ENCODE measurements at regions not wholly inside any gene's neighbourhood (a gene's known extent, or its start where the extent isn't known, plus 50 kb on each side); places are given as distances from the start of the nearest gene placed in this dataset.
"Not testable (repeated sequence)": the region's sequence is repeated elsewhere in the genome, so short reads cannot be mapped to it uniquely, and the experiment has no call there.

DNA sequence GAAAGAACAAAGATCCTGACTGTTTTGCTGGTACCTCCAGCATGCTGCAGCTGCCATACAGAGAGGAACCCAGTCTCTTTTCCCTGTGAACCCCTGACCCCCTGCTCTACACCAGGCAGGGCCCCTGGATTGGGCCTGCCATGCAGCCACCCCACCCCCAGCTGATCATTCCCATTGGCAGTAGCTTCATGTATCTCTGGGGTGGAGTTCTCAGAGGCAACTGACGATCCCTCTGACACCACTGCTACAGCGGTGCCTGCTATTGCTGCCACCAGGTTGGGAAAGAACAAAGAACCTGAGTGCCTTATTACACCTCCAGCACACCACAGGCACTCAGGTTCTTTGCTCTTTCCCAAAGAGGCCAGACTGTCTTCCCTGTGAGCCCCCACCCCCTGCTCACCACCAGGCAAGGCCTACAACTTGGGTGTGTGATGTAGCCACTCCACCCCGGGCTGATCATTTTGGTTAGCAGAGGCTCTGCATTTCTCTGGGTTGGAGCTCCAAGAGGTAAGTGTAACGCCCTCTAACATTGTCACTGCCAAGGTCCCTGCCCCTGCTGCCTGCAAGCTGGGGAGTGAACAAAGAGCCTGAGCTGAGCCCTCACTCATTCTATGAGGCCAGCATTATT is 252.4 kb downstream of the SPATA31A6 start:
- DNase-seq = not testable (repeated sequence)

DNA sequence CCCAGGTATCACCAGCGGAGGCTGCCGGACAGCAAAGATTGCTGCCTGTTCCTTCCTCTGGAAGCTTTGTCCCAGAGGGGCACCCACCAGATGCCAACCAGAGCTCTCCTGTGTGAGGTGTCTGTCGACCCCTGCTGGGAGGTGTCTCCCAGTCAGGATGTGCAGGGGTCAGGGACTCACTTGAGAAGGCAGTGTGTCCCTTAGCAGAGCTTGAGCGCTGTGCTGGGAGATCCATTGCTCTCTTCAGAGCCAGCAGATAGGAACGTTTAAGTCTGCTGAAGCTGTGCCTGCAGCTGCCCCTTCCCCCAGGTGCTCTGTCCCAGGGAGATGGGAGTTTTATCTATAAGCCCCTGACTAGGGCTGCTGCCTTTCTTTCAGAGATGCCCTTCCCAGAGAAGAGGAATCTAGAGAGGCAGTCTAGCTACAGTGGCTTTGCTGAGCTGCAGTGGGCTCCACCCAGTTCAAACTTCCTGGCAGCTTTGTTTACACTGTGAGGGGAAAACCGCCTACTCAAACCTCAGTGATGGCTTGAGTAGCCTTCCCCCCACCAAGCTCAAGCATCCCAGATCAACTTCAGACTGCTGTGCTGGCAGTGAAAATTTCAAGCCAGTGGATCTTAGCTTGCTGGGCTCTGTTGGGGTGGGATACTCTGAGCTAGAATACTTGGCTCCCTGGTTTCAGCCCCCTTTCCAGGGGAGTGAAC is 253.7 kb downstream of the SPATA31A6 start:
- not testable (repeated sequence) for DNase-seq

DNA sequence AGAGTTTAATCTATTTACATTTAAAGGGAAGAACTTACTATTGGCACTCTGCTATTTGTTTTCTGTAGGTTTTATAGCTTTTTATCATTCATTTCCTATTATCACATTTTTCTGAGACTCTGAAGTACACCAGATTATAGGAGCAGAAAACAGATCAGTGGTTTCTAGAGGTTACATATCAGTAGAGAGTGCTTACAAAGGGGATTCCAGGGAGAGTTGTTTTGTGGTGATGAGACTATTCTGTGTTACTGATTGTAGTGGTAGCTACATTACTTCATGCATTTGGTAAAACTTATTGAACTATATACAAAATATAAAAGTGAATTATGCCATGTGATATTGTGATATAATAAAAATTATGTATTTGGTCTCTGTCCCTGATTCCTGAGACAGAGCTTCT is 259.2 kb downstream of the SPATA31A6 start:
- DNase-seq = not testable (repeated sequence)

DNA sequence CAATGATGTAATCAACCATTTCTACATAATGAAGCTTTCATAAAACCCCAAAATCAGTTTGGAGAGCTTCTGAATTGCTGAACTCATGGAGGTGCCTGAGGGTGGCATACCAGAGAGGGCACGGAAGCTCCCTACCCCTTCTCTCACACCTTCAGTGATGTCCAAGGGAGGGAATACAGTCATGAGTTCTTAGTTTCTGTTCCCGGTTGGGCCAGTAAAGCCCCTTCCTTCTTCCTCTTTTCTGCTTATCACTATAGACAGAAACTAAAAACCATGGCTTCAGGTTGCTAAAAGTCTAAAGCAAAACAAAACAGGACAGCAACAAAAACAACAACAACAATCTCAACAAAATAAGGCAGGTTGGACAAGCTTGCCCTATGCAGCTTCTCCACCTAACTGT is 260.0 kb downstream of the SPATA31A6 start:
- DNase-seq = peak in 1 of 14 donors; percentile 18

DNA sequence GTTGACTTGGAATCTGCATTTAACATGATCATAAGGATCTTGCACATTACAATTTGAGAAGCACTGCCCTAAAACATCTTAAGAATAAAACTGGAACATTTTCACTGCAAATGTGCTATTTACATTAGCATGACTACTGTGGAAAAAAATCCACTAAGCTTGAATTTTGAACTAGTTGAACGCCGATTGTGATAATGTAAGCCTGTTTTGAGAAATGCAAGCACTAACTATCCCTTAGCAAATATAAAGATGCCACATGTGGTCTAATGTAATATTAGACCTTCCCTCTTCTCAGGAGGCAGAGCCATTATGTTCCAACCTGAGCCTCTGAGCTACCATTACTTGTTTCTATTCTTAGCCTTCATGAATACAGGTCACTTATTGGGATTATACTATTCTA is 278.0 kb downstream of the SPATA31A6 start:
- DNase-seq = not testable (repeated sequence)

DNA sequence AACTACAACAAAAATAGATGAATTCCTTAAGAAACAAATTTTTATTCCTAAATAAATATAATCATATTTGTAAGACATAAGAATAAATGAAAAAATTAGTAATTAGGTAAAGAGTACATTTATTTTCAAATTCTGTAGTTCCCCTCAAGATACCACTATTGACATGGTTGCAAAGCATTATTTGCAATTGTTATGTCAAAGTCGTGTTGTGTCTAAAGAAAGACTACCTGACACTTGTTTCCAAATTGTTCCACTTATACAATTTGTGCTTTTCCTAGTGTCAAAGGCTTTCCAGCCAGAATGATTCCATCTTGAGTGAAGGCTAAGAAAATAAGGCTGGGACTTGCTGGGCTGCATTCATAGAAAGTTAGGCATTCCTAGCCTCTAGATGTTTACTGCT is 278.4 kb downstream of the SPATA31A6 start:
- DNase-seq = not testable (repeated sequence)

DNA sequence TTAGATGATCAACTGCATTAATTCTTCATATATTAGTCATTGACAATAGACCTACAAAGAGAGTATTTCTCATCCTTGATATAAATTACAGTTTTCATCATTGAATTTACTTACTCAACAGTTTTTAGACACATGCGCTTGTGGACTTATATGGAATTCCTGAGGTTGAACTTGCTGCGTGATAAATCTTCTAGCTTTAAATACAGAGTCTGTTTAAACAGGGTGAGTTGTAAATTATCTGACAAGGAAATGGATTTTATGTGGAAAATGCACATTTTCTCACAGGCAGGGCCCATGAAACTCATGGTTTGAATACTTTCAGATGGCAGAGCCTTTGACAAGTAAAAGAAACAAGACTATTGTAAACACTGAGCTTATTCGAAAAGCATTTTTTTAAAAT is 280.5 kb downstream of the SPATA31A6 start:
- not testable (repeated sequence) for DNase-seq

DNA sequence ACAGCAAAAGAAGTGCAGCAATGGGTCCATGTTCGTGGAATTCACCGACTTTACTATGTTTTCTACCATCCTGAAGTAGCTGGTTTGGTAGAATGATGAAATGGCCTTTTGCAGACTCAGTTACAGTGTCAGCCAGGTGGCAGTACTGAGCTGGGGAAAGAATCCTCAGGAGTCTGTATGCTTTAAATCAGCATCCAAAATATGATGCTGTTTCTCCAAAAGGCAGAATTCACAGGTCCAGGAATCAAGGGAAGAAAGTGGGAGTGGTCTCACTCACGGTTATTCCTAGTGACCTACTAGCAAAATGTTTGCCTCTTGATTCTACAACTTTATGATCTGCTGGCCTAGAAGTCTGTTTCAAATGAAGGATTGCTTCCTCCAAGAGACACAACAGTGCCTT is 287.1 kb downstream of the SPATA31A6 start:
- not testable (repeated sequence) for DNase-seq

DNA sequence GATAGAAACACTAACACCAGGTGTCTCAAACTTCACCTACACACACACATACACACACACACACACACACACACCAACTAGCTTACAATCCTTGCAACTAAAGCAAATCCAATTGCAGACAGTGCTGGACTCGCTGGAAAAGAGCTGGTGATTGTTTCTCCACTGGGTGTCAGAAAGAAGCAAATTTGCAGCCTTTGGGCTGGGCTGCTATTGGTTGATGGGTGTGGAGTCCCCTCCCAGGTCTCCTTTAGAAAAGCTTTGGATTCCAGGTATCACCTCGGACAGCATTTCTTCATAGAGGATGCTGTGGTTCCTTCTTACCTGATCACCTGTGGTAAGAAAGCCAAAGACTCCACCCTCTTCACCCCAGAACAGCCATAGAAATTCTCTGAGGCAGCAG is 307.5 kb downstream of the SPATA31A6 start:
- DNase-seq = not testable (repeated sequence)

DNA sequence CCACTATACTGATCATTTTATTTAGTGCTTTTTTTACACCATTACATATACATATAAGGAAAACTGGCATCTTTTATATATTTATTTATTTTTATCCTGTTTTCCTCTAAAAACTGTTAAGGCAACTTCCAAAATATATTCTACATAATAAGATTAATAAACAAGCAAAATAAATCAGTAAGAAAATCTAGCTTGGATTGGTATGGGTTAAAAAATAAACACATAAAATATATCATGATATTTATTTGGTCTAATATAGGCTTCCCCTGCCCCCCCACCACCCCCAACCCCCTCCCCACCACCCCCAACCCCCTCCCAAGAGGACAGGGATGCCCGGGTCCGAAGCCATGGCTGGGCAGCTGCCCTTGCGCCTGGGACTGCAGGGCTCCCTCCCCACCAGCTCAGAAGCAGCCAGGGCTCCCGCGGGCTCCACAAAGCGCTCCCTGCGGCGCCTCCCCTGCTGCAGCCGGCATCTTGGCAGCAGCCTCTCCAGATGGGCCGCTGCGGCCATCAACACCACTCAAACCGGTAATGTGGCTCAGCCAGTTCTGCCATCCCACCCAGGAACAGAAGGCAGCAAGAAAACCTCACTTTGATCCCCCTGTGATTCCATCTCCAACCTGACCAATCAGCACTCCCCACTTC is 319.3 kb downstream of the SPATA31A6 start:
- not testable (repeated sequence) for DNase-seq

DNA sequence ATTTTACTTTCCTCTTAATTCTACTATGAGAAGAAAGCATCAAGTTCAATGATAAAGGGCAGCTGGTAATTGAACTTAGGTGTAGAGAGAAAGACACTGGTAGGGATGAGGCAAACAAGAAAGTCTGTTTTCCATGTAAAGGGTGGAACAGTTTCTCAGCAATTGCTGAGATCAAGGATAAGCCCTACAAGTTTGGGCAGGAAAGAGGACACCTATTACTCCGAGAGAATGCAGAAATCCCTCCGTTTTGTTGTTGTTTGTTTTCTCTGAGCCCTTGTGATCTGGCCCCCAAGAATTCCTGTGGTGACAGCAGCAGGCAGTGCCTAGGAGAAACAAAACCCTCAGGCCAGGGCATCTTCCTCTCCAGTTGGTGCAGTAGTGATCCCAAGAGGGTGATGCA is 324.7 kb downstream of the SPATA31A6 start:
- not testable (repeated sequence) for DNase-seq

DNA sequence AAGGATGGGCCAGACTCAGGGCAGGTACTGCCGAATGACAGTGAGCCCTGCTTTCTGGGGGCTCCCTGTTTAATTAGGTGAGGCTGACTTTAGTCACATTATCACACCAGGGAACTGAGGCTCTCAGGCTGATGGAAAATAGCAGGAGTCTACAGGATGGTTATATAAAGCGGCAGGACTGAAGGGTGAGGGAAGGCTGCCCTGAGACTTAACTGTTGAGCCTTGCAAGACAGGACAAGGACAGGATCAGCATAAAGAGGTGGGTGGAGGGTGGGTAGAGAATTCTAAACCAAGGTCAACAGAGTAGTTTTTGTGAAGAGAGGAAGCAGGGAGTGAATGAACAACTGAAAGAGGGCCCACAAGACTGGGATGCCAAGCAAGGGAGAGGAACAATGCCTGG is 330.1 kb downstream of the SPATA31A6 start:
- DNase-seq = not testable (repeated sequence)

DNA sequence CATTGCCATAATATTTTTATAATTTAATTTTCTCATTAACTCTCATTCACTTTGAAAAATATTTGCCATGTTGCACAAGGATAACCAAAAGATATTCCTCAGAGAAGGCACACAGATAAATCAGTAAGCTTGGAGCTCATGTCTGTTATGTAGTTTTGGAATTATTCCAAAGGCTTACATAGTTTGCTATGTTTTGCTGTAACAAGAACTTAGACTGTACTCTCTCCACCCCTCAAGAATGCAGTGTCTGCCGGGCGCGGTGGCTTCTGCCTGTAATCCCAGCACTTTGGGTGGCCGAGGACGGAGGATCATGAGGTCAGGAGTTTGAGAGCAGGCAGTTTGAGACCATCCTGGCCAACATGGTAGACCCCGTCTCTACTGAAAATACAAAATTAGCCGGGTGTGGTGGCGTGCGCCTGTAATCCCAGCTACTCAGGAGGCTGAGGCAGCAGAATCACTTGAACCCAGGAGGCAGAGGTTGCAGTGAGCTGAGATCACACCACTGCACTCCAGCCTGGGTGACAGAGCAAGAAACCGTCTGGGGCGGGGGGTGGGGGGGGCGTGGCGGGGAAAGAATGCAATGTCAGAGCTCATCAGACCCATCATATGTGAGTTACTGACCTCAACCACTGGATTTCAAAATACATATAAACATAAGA is 351.0 kb downstream of the SPATA31A6 start:
- DNase-seq = not testable (repeated sequence)

DNA sequence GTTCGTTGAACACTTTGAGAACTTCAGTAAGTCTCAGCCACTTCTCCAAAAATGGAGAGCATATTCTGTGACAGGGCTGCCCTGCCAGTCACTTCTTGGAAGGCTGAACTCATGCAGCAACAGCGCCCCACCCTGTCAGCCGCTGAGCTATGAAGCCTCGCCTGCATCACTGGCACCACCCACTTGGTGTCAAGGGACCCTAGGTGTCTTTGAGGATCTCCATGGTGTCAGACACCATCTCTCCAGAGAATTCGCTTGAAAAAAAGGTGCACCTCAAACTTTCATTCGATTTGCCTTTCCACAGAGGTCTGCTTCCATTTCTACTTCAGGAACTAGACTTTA is 351.5 kb downstream of the SPATA31A6 start:
- not testable (repeated sequence) for DNase-seq

DNA sequence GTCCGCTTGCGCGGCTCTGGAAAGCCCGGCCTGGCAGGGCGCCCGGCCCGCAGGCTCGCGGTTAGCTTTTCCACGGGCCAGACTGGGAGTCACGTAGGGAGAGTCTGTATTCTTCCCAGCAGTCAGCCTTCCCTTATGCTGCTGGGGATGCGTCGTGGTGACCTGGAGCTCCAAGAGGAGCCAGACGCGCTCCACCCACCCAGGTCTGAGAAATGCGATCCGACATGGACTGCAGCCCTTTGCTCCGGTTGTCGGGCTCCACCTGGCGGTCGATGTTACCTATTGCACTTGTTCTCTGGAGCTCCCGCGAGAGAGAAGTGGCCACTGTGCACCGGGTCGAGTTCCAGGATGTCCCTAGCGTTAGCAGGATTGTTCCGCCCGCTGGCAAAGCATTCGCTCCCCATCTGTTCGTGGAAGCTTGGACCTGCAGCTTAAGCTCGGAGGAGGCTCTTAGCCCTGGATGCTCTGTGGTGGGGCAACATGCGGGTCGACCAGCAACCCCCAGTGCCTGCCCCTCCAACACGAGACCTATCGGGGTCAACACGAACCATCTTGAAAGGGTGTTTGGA is 367.4 kb downstream of the SPATA31A6 start:
- not testable (repeated sequence) for DNase-seq

DNA sequence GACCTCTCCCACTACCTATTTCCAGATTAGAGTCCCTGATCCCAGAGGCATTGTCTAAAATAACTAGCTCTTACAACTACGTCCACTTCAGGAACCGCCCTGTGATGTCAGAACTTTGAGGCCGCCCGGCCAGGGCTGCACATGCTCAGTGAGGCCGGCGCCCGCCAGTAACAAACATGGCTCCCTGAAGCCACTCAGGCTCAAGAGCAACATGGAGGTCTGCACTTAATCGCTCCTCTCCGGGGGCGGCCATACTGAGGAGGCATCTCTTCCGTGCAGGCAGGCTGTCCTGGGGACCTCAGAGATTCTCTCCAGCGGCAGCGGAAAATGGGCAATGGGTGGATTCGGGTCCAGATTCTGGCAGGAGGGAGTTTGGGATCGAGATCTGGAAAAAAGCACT is 385.1 kb downstream of the SPATA31A6 start:
- DNase-seq = not testable (repeated sequence)

DNA sequence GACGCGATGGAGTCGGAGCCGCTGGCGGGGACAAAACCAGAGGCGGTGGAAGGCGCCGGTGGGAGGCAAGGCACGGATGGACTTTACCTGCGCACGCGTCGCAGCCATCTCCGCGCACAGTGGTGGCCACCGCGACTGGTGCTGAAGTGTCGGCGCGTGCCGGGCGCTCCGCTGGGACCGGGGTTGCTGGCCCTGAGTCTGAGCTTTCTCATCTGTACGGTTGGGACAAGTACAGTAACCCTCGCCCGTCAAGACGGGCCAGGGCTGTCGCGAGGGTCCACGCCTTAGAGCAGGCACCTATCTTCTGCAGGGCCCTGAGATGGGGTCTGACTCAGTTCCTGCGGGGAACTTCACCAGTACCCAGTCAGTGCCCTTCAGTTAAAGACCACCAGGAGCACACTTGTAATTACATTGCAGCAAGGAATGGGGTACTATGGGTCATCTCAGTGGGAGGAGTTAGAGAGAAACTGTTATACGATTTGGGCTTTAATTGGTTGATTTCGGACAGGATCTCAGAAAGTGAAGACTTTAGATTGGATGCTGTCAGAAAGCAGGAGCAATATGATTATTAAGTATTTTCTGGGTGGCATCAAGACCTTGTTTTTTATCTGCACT is 385.6 kb downstream of the SPATA31A6 start:
- DNase-seq = not testable (repeated sequence)

DNA sequence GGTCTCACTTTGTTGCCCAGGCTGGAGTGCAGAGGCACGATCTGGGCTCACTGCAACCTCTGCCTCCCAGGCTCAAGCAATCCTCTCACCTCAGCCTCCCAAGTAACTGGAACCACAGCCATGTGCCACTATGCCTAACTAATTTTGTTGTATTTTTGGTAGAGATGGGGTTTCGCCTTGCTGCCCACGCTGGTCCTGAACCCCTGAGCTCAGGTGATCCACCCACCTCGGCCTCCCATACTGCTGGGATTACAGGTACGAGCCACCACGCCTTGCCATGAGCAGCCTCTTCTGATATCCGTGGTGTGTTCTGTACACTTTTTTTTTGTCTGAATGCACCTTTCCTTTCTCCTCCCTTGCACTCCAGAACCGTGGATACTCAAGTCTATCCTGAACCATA is 394.4 kb downstream of the SPATA31A6 start:
- not testable (repeated sequence) for DNase-seq

All from C1 segment of cervical spinal cord (tissue), 14 donors.